Hepatocyte (in vitro differentiated cells): ENCODE measurements at regions not wholly inside any gene's neighbourhood (a gene's known extent, or its start where the extent isn't known, plus 50 kb on each side); places are given as distances from the start of the nearest gene placed in this dataset.

Source experiments
- EZH2 ChIP-seq: fragments of 200-600 bp; sonication (generic); IDR thresholded peaks from 2 replicates; pipeline ENCODE4 v1.6.1; 2016; ENCODE audit warnings: antibody characterized with exemption, mild to moderate bottlenecking, borderline replicate concordance
- TF ChIP-seq, protein P1 (sequence below): fragments of 200-600 bp; sonication (generic); IDR thresholded peaks from 2 replicates; pipeline ENCODE4 v1.5.1; 2016; ENCODE audit warnings: antibody characterized with exemption, mild to moderate bottlenecking; ENCODE audit not compliant: poor library complexity

DNA sequence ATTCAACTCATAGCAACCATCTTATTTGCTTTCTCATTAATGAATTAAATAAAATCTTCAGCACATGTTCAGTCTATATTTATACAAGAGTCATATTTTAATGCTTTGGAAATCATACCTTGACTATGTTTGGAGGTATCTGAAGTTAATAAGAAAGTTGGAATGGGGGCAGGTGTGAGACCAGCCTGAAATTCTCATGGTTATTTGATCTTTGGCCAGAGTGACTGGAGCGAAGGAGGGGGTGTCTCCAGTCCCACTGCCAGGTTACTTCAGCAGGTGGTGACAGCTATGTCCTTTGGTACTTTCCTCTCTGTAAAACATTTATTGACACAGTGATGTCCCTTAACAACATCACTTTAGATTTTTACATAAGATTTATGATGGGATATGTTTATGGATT is 318.1 kb upstream of the SGCD start:
- no peak for TF ChIP-seq EZH2
- TF ChIP-seq, protein P1, sequence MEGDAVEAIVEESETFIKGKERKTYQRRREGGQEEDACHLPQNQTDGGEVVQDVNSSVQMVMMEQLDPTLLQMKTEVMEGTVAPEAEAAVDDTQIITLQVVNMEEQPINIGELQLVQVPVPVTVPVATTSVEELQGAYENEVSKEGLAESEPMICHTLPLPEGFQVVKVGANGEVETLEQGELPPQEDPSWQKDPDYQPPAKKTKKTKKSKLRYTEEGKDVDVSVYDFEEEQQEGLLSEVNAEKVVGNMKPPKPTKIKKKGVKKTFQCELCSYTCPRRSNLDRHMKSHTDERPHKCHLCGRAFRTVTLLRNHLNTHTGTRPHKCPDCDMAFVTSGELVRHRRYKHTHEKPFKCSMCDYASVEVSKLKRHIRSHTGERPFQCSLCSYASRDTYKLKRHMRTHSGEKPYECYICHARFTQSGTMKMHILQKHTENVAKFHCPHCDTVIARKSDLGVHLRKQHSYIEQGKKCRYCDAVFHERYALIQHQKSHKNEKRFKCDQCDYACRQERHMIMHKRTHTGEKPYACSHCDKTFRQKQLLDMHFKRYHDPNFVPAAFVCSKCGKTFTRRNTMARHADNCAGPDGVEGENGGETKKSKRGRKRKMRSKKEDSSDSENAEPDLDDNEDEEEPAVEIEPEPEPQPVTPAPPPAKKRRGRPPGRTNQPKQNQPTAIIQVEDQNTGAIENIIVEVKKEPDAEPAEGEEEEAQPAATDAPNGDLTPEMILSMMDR: no peak
